SK-N-SH treated with all-trans-retinoic acid at 6 μM for 48 hours (cell line): ENCODE measurements at regions not wholly inside any gene's neighbourhood (a gene's known extent, or its start where the extent isn't known, plus 50 kb on each side); places are given as distances from the start of the nearest gene placed in this dataset.

Source experiments
- ATAC-seq: fragments of 200-7000 bp; cut with Tn5 transposase; 3 replicates; pipeline ENCODE4 v1.9.1; 2020; ENCODE audit warnings: mild to moderate bottlenecking, moderate library complexity
- ARNTL ChIP-seq: fragments of 450-650 bp; formaldehyde crosslinking; IDR thresholded peaks from 2 replicates; pipeline ENCODE4 v1.5.0; 2020; ENCODE audit warnings: low read depth, mild to moderate bottlenecking, moderate library complexity, borderline replicate concordance
- BACH2 ChIP-seq: fragments of 250-450 bp; sonication (Bioruptor Pico); IDR thresholded peaks from 2 replicates; pipeline ENCODE4 v1.9.0; 2021; ENCODE audit warnings: mild to moderate bottlenecking, borderline replicate concordance
- CSDC2 ChIP-seq: fragments of 250-450 bp; sonication (Bioruptor Pico); IDR thresholded peaks from 2 replicates; pipeline ENCODE4 v1.5.0; 2020; ENCODE audit warnings: mild to moderate bottlenecking, moderate library complexity
- GLIS3 ChIP-seq: fragments of 250-450 bp; sonication (Bioruptor Pico); IDR thresholded peaks from 2 replicates; pipeline ENCODE4 v1.5.0; 2020; ENCODE audit warnings: mild to moderate bottlenecking, moderate library complexity
- ISL1 ChIP-seq: fragments of 250-450 bp; sonication (Bioruptor Pico); IDR thresholded peaks from 2 replicates; pipeline ENCODE4 v2.1.2; 2022; ENCODE audit warnings: mild to moderate bottlenecking, moderate library complexity
- OSR1 ChIP-seq: fragments of 250-450 bp; sonication (Bioruptor Pico); IDR thresholded peaks from 2 replicates; pipeline ENCODE4 v1.8.0; 2022; ENCODE audit warnings: moderate library complexity, mild to moderate bottlenecking, inconsistent platforms
- PPARA ChIP-seq: fragments of 250-450 bp; sonication (Bioruptor Pico); IDR thresholded peaks from 2 replicates; pipeline ENCODE4 v1.5.0; 2020; ENCODE audit warnings: mild to moderate bottlenecking, borderline replicate concordance
- RARB ChIP-seq: fragments of 250-450 bp; sonication (Bioruptor Pico); IDR thresholded peaks from 2 replicates; pipeline ENCODE4 v1.8.0; 2021; ENCODE audit warnings: mild to moderate bottlenecking, moderate library complexity
- TCF4 ChIP-seq: fragments of 250-450 bp; sonication (Bioruptor Pico); IDR thresholded peaks from 2 replicates; pipeline ENCODE4 v1.8.0; 2021; ENCODE audit warnings: mild to moderate bottlenecking, moderate library complexity, borderline replicate concordance
- ZC3H10 ChIP-seq: fragments of 250-450 bp; sonication (Bioruptor Pico); IDR thresholded peaks from 2 replicates; pipeline ENCODE4 v1.5.1; 2021; ENCODE audit warnings: mild to moderate bottlenecking, moderate library complexity
- ZFP30 ChIP-seq: fragments of 450-650 bp; formaldehyde crosslinking; IDR thresholded peaks from 2 replicates; pipeline ENCODE4 v1.5.0; 2022; ENCODE audit warnings: mild to moderate bottlenecking, moderate library complexity
- ZNF565 ChIP-seq: fragments of 450-650 bp; formaldehyde crosslinking; conservative IDR thresholded peaks from 2 replicates; pipeline ENCODE4 v1.5.0; 2020; ENCODE audit warnings: low read depth, mild to moderate bottlenecking, moderate library complexity
- ZNF70 ChIP-seq: fragments of 450-650 bp; formaldehyde crosslinking; IDR thresholded peaks from 2 replicates; pipeline ENCODE4 v1.5.0; 2020; ENCODE audit warnings: mild to moderate bottlenecking, moderate library complexity
- ZNF8 ChIP-seq: fragments of 450-650 bp; formaldehyde crosslinking; IDR thresholded peaks from 2 replicates; pipeline ENCODE4 v1.5.0; 2020; ENCODE audit warnings: mild to moderate bottlenecking, moderate library complexity
- TF ChIP-seq, protein P1 (sequence below): fragments of 250-450 bp; sonication (Bioruptor Pico); IDR thresholded peaks from 2 replicates; pipeline ENCODE4 v1.5.1; 2021; ENCODE audit warnings: mild to moderate bottlenecking, moderate library complexity
- TF ChIP-seq, protein P2 (sequence below): fragments of 250-450 bp; sonication (Bioruptor Pico); IDR thresholded peaks from 2 replicates; pipeline ENCODE4 v1.5.0; 2020; ENCODE audit warnings: mild to moderate bottlenecking, moderate library complexity
- TF ChIP-seq, protein P3 (sequence below): fragments of 250-450 bp; sonication (Bioruptor Pico); IDR thresholded peaks from 2 replicates; pipeline ENCODE4 v1.5.1; 2020; ENCODE audit warnings: low read depth, mild to moderate bottlenecking, moderate library complexity
- TF ChIP-seq, protein P4 (sequence below): fragments of 250-450 bp; sonication (Bioruptor Pico); IDR thresholded peaks from 2 replicates; pipeline ENCODE4 v1.8.0; 2020; ENCODE audit warnings: mild to moderate bottlenecking, moderate library complexity, borderline replicate concordance

DNA sequence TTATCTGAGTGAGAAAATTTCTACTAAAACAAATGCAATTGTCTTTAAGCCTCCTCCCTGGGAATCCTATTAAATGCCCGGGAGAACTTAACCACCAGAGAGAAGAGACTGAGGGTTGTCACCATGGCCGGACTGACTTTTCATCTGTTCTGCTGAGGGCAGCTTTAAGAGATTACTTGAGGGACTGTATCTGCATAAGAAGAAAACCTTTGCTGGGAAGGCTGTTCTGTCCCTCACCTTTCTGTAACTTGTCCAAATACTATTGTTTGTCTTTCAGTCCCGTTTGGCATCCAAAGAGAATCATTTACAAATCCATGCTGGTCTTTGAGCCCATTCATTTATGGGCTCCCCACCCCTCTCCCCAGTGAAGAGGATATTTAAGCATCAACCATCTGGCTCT, 306.3 kb upstream of the FLRT2 start (continued):
- no peak for TF ChIP-seq ISL1 (CRISPR knock-in tag)

DNA sequence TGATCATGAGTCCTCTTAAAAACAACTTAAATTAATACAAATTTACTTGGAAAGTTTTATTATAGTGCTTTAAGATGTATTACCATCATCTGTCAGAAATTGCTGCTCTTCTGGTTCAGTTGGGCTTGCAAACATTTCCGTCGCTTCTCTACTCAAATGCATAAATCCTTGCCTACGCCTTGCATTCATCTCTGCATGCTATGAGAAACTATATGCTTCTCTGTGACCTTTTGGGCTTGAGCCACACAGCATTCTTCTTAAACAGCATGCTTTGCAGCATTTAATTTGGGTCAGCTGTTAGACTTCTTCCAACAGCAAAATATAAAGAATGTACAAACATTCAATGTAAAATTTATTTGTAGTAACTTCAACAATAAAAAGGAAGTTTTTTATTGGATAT, 305.7 kb upstream of the FLRT2 start:
- TF ChIP-seq, protein P1, sequence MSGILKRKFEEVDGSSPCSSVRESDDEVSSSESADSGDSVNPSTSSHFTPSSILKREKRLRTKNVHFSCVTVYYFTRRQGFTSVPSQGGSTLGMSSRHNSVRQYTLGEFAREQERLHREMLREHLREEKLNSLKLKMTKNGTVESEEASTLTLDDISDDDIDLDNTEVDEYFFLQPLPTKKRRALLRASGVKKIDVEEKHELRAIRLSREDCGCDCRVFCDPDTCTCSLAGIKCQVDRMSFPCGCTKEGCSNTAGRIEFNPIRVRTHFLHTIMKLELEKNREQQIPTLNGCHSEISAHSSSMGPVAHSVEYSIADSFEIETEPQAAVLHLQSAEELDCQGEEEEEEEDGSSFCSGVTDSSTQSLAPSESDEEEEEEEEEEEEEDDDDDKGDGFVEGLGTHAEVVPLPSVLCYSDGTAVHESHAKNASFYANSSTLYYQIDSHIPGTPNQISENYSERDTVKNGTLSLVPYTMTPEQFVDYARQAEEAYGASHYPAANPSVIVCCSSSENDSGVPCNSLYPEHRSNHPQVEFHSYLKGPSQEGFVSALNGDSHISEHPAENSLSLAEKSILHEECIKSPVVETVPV (CRISPR knock-in tag) = no peak
- TF ChIP-seq OSR1 (no peak), PPARA (CRISPR knock-in tag) (no peak), ARNTL (no peak), ZFP30 (CRISPR knock-in tag) (no peak), BACH2 (CRISPR knock-in tag) (no peak), ZNF565 (no peak)
- TF ChIP-seq, protein P2, sequence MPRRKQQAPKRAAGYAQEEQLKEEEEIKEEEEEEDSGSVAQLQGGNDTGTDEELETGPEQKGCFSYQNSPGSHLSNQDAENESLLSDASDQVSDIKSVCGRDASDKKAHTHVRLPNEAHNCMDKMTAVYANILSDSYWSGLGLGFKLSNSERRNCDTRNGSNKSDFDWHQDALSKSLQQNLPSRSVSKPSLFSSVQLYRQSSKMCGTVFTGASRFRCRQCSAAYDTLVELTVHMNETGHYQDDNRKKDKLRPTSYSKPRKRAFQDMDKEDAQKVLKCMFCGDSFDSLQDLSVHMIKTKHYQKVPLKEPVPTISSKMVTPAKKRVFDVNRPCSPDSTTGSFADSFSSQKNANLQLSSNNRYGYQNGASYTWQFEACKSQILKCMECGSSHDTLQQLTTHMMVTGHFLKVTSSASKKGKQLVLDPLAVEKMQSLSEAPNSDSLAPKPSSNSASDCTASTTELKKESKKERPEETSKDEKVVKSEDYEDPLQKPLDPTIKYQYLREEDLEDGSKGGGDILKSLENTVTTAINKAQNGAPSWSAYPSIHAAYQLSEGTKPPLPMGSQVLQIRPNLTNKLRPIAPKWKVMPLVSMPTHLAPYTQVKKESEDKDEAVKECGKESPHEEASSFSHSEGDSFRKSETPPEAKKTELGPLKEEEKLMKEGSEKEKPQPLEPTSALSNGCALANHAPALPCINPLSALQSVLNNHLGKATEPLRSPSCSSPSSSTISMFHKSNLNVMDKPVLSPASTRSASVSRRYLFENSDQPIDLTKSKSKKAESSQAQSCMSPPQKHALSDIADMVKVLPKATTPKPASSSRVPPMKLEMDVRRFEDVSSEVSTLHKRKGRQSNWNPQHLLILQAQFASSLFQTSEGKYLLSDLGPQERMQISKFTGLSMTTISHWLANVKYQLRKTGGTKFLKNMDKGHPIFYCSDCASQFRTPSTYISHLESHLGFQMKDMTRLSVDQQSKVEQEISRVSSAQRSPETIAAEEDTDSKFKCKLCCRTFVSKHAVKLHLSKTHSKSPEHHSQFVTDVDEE (CRISPR knock-in tag) = no peak
- ATAC-seq = no peak

DNA sequence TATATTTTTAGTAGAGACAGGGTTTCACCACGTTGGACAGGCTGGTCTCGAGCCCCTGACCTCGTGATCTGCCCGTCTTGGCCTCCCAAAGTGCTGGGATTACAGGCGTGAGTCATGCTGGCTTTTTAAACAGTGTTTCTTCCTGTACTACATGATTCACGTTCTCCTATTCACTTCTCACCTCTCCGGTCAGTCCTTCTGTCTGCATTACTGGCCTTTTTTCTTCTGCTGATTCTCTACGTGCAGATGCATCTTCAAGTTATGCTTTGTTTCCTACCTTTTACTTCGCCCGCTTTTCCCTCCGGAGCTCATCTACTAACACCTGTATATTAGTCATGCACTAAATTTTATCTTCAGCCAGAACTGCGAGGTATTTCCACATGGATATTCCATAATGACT, 296.2 kb upstream of the FLRT2 start:
- TF ChIP-seq ZC3H10 (CRISPR knock-in tag) = no peak
- TF ChIP-seq, protein P3, sequence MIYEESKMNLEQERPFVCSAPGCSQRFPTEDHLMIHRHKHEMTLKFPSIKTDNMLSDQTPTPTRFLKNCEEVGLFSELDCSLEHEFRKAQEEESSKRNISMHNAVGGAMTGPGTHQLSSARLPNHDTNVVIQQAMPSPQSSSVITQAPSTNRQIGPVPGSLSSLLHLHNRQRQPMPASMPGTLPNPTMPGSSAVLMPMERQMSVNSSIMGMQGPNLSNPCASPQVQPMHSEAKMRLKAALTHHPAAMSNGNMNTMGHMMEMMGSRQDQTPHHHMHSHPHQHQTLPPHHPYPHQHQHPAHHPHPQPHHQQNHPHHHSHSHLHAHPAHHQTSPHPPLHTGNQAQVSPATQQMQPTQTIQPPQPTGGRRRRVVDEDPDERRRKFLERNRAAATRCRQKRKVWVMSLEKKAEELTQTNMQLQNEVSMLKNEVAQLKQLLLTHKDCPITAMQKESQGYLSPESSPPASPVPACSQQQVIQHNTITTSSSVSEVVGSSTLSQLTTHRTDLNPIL (CRISPR knock-in tag) = no peak
- no peak for TF ChIP-seq ZNF565
- no peak for TF ChIP-seq ARNTL
- TF ChIP-seq, protein P4, sequence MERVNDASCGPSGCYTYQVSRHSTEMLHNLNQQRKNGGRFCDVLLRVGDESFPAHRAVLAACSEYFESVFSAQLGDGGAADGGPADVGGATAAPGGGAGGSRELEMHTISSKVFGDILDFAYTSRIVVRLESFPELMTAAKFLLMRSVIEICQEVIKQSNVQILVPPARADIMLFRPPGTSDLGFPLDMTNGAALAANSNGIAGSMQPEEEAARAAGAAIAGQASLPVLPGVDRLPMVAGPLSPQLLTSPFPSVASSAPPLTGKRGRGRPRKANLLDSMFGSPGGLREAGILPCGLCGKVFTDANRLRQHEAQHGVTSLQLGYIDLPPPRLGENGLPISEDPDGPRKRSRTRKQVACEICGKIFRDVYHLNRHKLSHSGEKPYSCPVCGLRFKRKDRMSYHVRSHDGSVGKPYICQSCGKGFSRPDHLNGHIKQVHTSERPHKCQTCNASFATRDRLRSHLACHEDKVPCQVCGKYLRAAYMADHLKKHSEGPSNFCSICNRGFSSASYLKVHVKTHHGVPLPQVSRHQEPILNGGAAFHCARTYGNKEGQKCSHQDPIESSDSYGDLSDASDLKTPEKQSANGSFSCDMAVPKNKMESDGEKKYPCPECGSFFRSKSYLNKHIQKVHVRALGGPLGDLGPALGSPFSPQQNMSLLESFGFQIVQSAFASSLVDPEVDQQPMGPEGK (CRISPR knock-in tag) = no peak
- no peak for TF ChIP-seq ZNF70
- no peak for TF ChIP-seq CSDC2
- TF ChIP-seq, protein P2 (CRISPR knock-in tag) = no peak
- TF ChIP-seq TCF4 (CRISPR knock-in tag) = no peak
- no peak for TF ChIP-seq BACH2 (CRISPR knock-in tag)
- TF ChIP-seq GLIS3 (CRISPR knock-in tag) = no peak
- TF ChIP-seq RARB (CRISPR knock-in tag) = no peak
- TF ChIP-seq ZNF8 = no peak
- TF ChIP-seq, all 23 proteins: peak for 0
- peak; percentile 73 for ATAC-seq
